Common myeloid progenitor, CD34-positive (primary cell): ENCODE measurements at regions not wholly inside any gene's neighbourhood (a gene's known extent, or its start where the extent isn't known, plus 50 kb on each side); places are given as distances from the start of the nearest gene placed in this dataset.

Experiments used
- CTCF ChIA-PET: fragments of 350-600 bp; sonication (Branson Sonifier 250); formaldehyde crosslinking; loops from one replicate; lab custom pipeline; 2021; ENCODE audit warnings: antibody characterized with exemption; lab: Charles Lee
- POLR2A ChIA-PET: fragments of 350-600 bp; sonication (Branson Sonifier 250); formaldehyde crosslinking; loops from one replicate; lab custom pipeline; 2021; ENCODE audit warnings: antibody characterized with exemption; lab: Charles Lee
- DNase-seq, 3 donors: peaks; one replicate each; pipeline versions ENCODE4 v3.0.0 to v3.0.0-alpha.2; 2013
- H3K27ac ChIP-seq, 2 experiments: 1 replicate in 1 of 2; 2 replicates in 1 of 2; pipeline ENCODE4 v1.7.0; 2013; ENCODE audit warnings: inconsistent platforms in 2 of 2, low read length in 2 of 2, mild to moderate bottlenecking in 2 of 2, low read depth in 1 of 2, moderate library complexity in 1 of 2; ENCODE audit not compliant: severe bottlenecking in 2 of 2, insufficient read depth in 1 of 2, poor library complexity in 1 of 2
- H3K27me3 ChIP-seq, 5 experiments: replicated peaks in 2 of 5; 1 replicate in 3 of 5; 2 replicates in 2 of 5; pipeline versions ENCODE4 v1.6.1 to v1.7.0; 2013; ENCODE audit warnings: low read length in 4 of 5, mild to moderate bottlenecking in 2 of 5, moderate library complexity in 2 of 5, inconsistent platforms in 1 of 5; ENCODE audit not compliant: insufficient read depth in 5 of 5, control insufficient read depth in 4 of 5
- H3K36me3 ChIP-seq, 4 experiments: 1 replicate in 2 of 4; 2 replicates in 2 of 4; pipeline versions ENCODE4 v1.6.1 to v1.7.0; 2013; ENCODE audit warnings: low read length in 3 of 4, control low read depth in 1 of 4, mild to moderate bottlenecking in 1 of 4; ENCODE audit not compliant: control insufficient read depth in 4 of 4, insufficient read depth in 4 of 4
- H3K4me1 ChIP-seq, 4 experiments: 1 replicate in 3 of 4; 2 replicates in 1 of 4; pipeline versions ENCODE4 v1.6.1 to v1.7.1; 2013; ENCODE audit warnings: low read length in 3 of 4, mild to moderate bottlenecking in 3 of 4, control low read depth in 1 of 4, inconsistent platforms in 1 of 4, moderate library complexity in 1 of 4; ENCODE audit not compliant: control insufficient read depth in 4 of 4, insufficient read depth in 4 of 4; ENCODE audit errors: control extremely low read depth in 1 of 4
- H3K4me3 ChIP-seq, 7 experiments: 1 replicate in 4 of 7; 2 replicates in 3 of 7; pipeline versions ENCODE4 v1.5.1 to v1.7.0; 2013; ENCODE audit warnings: mild to moderate bottlenecking in 7 of 7, low read length in 6 of 7, moderate library complexity in 6 of 7, inconsistent platforms in 2 of 7, low read depth in 2 of 7, control low read depth in 1 of 7; ENCODE audit not compliant: insufficient read depth in 4 of 7, control insufficient read depth in 1 of 7; ENCODE audit errors: extremely low read depth in 1 of 7
- H3K9me3 ChIP-seq, 5 experiments: 1 replicate in 4 of 5; 2 replicates in 1 of 5; pipeline versions ENCODE4 v1.6.1 to v1.7.1; 2013; ENCODE audit warnings: low read length in 4 of 5, mild to moderate bottlenecking in 2 of 5, inconsistent platforms in 1 of 5, low read depth in 1 of 5, moderate library complexity in 1 of 5; ENCODE audit not compliant: control insufficient read depth in 4 of 5, insufficient read depth in 2 of 5; ENCODE audit errors: control extremely low read depth in 1 of 5
- WGBS: methylation state at CpG from one replicate; pipeline ENCODE4 v1.1.5; 2013; ENCODE audit not compliant: insufficient coverage; 5-methylcytosine and 5-hydroxymethylcytosine counted together

DNA sequence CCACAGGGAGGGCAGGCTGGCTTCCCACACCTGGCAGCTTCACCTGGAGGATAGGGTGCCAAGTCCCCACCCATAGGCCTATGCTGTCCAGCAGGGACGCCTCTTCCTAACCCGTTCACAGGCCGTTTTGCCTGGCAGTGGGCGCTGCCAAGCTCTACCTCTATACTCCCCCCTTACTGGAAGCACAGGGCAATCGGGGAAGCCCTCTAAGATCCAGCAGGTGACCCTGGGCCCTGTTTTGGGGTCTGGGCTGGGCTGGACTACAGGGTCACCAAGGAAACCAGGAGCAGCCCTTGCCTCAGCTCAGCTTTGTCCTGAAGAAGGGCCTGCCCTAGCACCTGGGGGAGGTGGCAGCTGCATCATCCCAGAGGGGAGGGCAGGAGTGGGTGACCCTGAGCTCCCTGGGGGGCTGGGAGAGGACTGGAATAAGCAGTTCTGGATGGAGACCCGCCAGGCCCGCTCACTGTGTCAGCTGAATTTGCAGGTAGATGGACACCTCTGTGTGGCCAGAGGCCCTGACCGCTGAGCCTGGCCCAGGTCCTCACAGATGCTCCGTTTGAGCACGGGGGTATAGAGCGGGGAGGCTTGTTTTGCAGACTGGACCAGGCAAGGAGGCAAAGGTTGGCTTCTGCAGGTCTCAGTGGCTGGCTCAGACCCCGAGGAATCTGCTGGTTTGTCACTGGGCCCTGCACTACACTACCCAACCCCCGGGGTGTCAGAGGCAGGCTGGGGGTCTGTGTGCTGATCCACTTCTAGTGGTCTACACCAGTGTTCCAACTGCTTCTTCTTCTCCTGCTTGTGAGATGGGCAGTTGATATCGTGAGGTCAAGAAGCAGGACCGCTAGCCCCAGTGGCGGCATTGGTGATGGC is 163.1 kb downstream of the ASB1 start:
- WGBS: 97% methylated on average over 9 of the region's 16 CpGs
- H3K4me1 ChIP-seq: no peaks in the 10 kb centered on the region
- H3K4me3 ChIP-seq: no peak overlapping the region
- H3K9me3 ChIP-seq: no peaks in the 10 kb centered on the region
- peaks cover 0 to 2% (median 0%) of the 10 kb centered on the region in 5 experiments for H3K27me3 ChIP-seq
- DNase-seq: no peak
- H3K27ac ChIP-seq: no peak overlapping the region
- no peaks in the 10 kb centered on the region for H3K36me3 ChIP-seq
- POLR2A ChIA-PET: no interaction called here
- CTCF ChIA-PET: interaction anchor here (0.6 kb wide), 1 partner anchor 11 kb away, joined by 3 read pairs; no protein-coding TSS in a partner anchor

DNA sequence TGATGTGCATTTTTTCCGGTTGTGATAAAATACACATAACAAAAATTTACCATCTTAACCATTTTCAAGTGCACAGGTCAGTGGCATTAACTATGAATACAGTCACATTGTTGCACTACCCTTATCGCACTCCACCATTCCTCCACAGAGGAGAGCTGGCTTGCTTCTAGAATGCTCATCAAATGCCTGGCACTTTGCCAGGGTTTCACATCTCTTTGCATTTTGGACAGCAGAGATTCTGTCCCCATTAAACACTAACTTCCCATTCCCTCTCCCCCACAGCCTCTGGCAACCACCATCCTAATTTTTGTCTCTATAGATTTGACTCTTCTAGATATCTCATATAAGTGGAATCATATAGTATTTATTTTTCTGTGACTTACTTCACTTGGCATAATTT is 165.0 kb downstream of the ASB1 start:
- Histone ChIP-seq H3K27me3 (peaks cover 0 to 3% (median 0%) of the 10 kb centered on the region in 5 experiments), H3K9me3 (no peaks in the 10 kb centered on the region), H3K36me3 (no peaks in the 10 kb centered on the region), H3K27ac (no peak overlapping the region), H3K4me1 (peaks cover 0 to 2% (median 0%) of the 10 kb centered on the region in 4 experiments), H3K4me3 (no peak overlapping the region)
- WGBS: 83% methylated on average over 1 of the region's 2 CpGs
- DNase-seq: no peak
- POLR2A ChIA-PET: no interaction called here
- CTCF ChIA-PET: no interaction called here

DNA sequence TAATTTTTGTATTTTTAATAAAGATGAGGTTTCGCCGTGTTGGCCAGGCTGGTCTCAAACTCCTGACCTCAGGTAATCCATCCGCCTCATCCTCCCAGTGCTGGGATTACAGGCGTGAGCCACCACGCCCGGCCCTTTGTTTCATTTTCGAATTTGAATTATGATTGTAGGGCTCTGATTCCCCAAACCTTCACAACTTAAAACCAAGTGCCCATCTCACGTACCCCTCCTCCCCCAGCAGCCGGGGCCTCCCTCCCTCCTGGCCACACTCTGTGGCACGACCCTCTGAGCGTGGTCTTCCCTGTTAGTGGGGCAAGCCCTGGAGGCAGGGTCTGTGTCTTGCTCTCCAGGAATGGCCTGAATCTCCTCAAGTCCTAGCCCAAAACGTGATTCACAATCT is 166.5 kb downstream of the ASB1 start:
- H3K36me3 ChIP-seq: no peaks in the 10 kb centered on the region
- 93% methylated on average over 5 of the region's 12 CpGs for WGBS
- H3K27me3 ChIP-seq: peaks cover 0 to 3% (median 0%) of the 10 kb centered on the region in 5 experiments
- ChIA-PET CTCF (no interaction called here), POLR2A (no interaction called here)
- no peaks in the 10 kb centered on the region for H3K9me3 ChIP-seq
- no peak overlapping the region for H3K27ac ChIP-seq
- no peak for DNase-seq
- H3K4me3 ChIP-seq: no peak overlapping the region
- H3K4me1 ChIP-seq: peaks cover 0 to 7% (median 2%) of the 10 kb centered on the region in 4 experiments

DNA sequence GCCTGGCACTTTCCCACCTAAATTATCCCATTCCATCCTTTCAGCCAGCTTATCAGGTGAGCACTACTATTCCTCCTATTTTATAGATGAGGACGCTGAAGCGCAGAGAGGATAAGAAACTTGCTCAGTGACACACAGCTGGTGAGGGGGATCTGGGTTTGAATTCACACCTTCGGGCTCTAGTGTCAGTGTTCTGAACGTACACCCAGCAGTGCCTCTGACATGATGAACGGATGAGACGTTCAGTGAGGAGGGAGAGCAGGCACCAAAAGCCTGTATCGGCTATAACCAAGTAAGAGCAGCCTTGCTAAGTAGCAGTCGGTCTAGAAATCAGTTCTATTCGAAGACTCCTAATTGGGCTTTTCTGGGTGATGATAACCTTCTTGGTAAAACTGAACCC is 167.0 kb downstream of the ASB1 start:
- Histone ChIP-seq H3K4me1 (peaks cover 0 to 7% (median 2%) of the 10 kb centered on the region in 4 experiments), H3K36me3 (no peaks in the 10 kb centered on the region), H3K4me3 (no peak overlapping the region), H3K27me3 (peaks cover 0 to 3% (median 0%) of the 10 kb centered on the region in 5 experiments), H3K9me3 (no peaks in the 10 kb centered on the region), H3K27ac (no peak overlapping the region)
- 95% methylated on average over 9 of the region's 9 CpGs for WGBS
- CTCF ChIA-PET: no interaction called here
- POLR2A ChIA-PET: no interaction called here
- no peak for DNase-seq

DNA sequence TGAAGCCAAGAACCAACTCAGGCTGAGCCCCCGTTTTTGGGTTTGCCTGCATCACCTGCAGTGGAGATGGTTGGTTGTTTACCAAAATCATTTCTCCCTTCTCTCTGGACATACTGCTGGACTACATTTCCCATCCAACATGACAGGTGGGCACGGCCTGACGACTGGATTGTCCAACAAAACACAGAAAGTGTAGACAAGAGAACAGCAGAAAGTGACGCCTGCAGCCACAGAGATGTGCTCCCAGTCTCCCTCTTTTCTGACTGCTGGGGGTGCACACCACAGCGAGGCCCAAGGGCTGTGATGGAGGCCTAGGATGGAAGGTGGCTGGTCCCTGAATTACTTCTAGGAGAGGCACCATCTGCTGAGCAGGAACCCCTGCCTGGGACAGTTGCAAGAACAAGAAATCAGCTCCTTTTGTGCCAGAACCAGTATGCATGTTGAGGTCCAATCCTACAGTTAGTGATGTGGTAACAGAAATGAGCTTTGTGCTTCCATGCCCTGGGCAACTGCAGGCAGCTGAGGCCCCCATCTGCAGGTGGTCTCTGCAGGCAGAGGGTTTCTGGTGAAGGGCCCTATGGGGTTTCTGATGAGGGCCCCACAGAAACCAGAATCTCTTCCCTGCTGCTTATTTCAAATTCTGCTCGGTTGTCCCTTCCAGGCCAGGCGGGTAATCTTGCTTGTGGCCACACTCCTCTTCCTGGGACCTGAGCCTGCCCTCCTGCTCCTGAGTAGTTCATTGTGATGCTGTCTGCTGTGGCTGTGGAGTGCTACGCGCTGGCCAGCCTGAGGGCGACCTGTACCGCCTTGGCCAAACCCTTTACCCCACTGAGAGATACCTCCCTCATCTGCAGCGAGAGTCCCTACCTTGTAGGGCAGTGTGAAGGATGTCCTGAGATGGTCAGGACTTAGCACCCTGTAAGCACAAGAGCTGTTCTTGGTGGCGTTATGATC is 168.3 kb downstream of the ASB1 start:
- H3K27me3 ChIP-seq: peaks cover 0 to 3% (median 0%) of the 10 kb centered on the region in 5 experiments
- H3K9me3 ChIP-seq: no peaks in the 10 kb centered on the region
- 96% methylated on average over 9 of the region's 13 CpGs for WGBS
- DNase-seq: no peak
- peaks cover 0 to 7% (median 2%) of the 10 kb centered on the region in 4 experiments for H3K4me1 ChIP-seq
- ChIA-PET CTCF (no interaction called here), POLR2A (no interaction called here)
- no peak overlapping the region for H3K27ac ChIP-seq
- no peak overlapping the region for H3K4me3 ChIP-seq
- H3K36me3 ChIP-seq: no peaks in the 10 kb centered on the region

DNA sequence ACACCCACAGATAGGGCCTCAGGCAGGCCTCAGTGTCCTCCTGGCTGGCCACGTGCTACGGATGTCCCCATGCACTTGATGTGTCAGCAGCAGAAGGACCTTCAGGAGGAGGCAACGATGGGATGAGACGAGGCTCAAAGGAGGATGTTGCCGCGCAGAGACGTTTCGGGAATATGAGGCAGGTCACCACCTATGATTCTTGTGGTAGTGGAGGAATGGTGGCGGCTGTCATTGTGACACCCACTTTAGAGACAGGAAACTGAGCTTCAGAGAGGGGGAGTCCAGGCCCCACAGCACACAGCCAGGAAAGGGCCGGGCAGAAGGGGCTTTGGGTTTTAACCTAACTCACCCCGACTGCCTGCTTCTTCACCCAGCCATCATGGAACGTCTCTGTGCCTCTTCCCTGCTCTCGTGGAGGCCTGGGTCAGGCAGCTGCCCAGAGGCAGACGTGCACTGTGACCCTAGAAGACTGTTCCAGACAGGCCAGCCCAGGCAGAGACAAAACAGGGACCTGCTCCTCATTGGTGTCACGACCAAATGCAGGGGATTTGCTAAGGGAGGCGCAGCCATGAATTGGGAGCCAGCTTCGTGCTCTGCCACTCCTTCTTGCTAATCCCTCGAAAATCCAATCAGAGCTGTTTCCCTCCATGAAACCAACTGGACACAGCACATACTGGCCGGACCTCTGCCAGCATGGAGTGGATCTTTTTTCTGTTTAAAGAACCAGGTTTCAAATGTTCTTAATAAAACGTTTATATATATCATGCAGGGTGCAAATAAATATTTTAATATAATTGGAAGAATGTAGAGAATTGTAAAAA is 169.2 kb downstream of the ASB1 start:
- no peaks in the 10 kb centered on the region for H3K9me3 ChIP-seq
- peaks cover 0 to 3% (median 0%) of the 10 kb centered on the region in 5 experiments for H3K27me3 ChIP-seq
- WGBS: over 99% methylated on average over 18 of the region's 20 CpGs
- DNase-seq: no peak
- peaks cover 0 to 7% (median 2%) of the 10 kb centered on the region in 4 experiments for H3K4me1 ChIP-seq
- H3K27ac ChIP-seq: no peak overlapping the region
- ChIA-PET CTCF (no interaction called here), POLR2A (no interaction called here)
- H3K36me3 ChIP-seq: no peaks in the 10 kb centered on the region
- no peak overlapping the region for H3K4me3 ChIP-seq
